ENCODE measurements at regions not wholly inside any gene's neighbourhood (a gene's known extent, or its start where the extent isn't known, plus 50 kb on each side); places are given as distances from the start of the nearest gene placed in this dataset.

DNA sequence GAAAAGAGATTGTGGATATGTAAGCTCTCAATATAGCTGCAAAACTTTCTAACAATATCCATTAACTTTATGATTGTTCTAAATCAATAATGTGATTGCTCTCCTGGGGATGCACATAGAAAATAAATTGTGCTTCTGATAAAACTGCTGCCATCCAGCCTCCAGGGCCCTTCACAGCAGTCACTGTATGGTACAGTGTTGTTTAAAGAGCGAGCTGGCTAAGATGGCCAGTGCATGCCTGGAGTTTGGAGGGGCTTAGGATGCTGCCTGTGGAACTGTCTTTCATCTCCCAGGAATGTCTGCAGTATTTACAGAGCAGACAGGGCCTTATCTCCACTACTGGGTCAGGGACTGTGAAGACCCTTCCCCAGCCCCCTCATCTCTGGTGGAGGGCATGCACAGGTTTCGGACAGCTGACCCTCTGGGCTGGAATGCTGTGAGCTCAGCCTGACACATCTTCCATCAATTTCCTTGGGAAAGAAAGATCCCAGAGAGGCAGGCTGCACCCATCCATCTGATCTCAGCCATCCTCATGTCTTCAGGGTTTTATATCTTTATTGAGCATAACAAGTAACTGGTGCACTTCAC, 137.0 kb downstream of the PLPP3 start:
- in situ Hi-C loops (cut with HindIII; ENCODE audit: low sequenced_read_pairs), result no loop called here

DNA sequence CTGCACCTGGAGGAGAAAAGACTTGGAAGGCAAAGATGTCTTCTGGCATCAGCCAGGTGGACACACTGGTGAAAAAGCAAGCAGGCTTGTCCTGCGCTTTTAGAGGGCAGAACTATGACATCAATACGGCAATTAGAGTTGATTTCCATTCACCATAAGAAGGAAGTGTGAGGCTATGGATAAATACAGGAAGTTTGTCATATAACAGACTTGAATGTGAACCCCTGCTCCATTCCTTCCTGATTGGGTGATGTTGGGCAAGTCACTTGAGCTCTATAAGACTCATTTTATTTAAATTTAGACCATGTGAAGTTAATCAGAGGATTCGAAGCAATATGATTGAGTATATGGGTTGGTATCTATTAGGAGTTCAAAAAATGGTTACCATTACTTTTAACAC, 137.8 kb downstream of the PLPP3 start:
- in situ Hi-C loops (cut with HindIII; ENCODE audit: low sequenced_read_pairs), result no loop called here

- in situ Hi-C loops (cut with HindIII; ENCODE audit: low sequenced_read_pairs), result no loop called here
Measured at GRCh38 chr1:56439610-56440264, 139.6 kb downstream of the PLPP3 start.

DNA sequence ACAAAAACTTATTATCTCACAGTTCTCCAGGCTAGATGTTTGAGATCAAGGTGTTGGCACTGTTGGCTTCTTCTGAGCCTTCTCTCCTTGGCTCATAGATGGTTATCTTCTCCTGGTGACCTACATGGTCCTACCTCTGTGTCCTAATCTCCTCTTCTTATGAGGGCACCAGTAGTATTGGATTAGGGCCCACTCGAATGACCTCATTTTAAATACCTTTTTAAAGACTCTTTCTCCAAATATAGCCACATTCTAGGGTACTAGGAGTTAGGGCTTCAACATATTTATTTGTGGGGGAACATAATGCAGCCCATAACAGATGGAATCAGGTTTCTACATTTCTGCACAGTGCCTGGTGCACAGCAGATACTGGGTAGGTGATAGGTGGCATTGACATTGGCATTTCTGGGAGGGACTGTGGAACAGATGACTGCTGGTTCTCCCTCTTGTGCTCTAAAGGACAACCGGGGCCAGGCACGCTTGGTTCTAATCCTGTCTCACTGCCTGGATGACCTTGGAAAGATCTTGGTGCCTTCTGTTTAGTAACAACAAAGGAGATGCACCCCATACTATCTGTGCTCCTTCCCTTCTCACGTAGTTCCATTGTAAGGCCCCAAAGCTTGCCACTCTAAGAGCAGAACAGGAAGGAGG, 140.3 kb downstream of the PLPP3 start:
- in situ Hi-C loops (cut with HindIII; ENCODE audit: low sequenced_read_pairs), result no loop called here

- in situ Hi-C loops (cut with HindIII; ENCODE audit: low sequenced_read_pairs), result no loop called here
Measured at GRCh38 chr1:56437959-56438358, 141.4 kb downstream of the PLPP3 start.

DNA sequence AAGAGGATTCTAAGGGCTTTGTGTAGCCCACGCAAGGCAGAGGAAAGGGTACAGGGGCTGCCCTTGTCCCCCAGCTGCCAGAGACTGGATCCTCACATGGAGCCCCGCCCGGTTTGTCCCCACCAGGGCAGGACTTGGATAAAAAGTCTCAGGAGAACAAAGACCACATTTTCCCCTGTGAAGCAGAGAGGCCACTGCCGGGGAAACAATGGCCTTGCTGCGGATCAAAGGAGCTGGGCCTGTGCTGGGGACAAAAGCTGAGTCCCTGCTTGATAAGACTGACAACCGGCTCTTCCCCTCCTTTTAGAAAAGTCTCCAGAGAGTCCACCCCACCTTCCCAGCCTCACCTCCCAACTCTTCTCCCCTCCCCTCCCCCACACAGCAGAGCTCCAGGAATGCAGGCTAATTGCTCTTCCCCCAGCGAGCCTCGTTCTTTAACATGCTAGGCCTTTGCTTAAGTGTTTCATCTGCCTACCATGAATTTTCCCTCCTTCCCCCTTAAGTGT, 142.4 kb downstream of the PLPP3 start:
- in situ Hi-C loops (cut with HindIII; ENCODE audit: low sequenced_read_pairs), result no loop called here

- in situ Hi-C loops (cut with HindIII; ENCODE audit: low sequenced_read_pairs), result no loop called here
Measured at GRCh38 chr1:56436296-56436695, 143.1 kb downstream of the PLPP3 start.

DNA sequence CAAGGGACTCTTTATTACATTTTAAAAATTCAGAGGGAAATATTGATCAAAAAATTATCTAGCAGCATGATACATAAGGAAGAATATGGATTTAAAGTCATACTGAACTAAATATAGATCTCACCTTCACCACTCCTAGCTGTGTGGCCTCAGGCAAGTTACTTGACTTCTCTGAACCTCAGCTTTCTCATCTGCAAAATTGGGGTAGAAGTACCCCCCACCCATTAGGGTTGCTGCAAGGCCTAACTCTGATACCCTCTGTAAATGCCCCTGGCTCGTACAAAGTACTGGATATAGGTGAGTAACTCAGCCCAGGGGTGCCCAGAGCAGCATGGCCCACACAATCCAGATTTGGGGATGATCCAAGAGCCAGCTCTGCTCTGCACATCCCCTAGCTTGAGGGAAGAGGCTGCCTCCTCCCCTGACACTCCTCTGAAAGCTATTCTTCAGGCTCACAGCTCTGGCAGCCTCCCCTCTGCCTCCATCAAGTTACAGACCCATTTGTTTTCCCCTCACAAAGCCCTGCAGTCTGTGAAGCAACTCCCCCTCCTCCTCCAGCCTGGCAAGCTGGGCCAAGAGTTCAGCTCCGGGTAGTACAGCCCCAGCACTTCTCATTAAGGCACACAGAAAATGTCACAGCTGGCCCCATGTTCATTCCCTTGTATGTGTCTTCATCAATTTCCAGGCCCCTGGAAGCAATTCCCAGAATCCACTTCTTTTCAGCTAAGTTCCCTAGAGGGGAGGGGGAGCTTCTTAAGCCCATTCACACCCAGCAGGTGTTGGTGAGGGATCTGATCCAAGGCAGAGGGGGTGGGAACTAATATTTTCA, 143.7 kb downstream of the PLPP3 start:
- in situ Hi-C loops (cut with HindIII; ENCODE audit: low sequenced_read_pairs), result no loop called here

GRCh38 chr1:56434740-56435139, 144.6 kb downstream of the PLPP3 start:
- in situ Hi-C loops (cut with HindIII; ENCODE audit: low sequenced_read_pairs), result no loop called here

DNA sequence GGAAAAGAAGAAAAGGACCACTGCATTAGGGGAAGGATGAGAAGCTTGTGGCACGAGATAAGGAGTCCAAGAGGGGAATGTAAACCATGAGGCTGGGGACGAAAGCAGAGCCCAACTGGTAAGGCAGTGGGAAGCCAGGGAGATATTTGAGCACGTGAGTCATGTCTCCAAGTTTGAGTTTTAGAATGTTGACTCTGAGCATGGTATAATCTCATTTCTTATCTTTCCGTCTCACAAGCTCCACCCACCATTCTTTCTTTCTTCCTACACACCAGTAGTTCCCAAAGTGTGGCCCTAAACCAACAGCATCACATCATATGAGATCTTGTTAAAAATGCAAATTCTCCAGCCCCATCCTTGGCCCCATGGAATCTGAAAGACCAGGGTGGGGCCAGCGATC, 145.3 kb downstream of the PLPP3 start:
- in situ Hi-C loops (cut with HindIII; ENCODE audit: low sequenced_read_pairs), result no loop called here

DNA sequence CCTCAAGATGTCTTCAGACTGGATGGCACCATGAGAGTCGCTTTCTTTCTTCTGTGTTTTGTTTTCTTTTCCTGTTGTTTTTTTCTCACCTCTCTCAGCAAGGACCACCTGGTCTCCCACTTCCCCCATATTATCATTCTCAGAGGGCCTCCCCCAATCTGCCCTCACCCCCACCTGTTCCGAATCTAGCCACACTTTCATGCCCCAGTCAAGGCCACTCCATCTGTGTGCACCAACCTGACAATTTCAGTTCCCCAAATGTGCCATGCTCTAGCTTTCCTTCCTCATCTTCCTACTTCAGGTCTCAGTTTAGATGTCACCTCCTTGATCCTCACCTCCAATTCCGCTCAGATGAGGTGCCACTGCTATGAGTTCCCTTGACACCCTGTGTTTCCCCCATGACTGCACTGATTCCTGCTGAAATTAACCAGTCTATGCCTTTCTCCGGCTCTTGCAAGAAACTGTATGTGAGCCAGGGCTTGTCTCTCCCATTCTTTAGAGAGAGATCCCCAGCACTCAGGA, 146.2 kb downstream of the PLPP3 start:
- in situ Hi-C loops (cut with HindIII; ENCODE audit: low sequenced_read_pairs), result no loop called here

- in situ Hi-C loops (cut with HindIII; ENCODE audit: low sequenced_read_pairs), result no loop called here
Measured at GRCh38 chr1:56432166-56432971, 147.0 kb downstream of the PLPP3 start.

DNA sequence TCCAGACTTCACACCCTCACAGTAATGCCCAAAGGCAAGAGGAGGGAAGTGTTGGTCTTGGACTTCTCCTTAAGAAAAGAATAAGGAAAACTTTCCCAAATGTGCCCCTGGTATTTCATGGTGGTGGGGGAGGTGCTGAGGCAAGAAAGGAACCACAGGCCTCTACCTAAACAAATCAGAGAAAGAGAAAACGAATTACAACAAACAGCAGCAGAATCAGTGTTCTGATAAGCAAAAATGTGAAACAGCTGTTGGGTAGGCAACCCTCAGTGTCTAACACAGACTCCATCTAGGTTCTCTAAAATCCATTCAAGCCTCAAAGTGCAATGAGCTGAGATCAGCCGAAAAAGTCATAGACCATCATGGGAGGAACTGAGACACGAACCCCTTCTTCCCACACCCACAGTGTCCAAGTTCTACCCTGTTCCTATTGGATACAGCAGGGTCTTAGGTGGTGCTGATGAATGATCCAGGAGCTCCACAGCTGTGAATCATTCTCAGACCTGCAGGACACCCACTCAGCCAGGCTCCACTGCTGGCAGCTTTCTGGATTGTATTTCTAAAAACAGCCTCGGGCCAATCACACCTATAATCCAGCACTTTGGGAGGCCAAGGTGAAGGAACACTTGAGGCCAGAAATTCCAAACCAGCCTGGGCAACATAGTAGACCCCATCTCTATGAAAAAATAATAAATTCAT, 149.1 kb downstream of the PLPP3 start:
- in situ Hi-C loops (cut with HindIII; ENCODE audit: low sequenced_read_pairs), result no loop called here

- in situ Hi-C loops (cut with HindIII; ENCODE audit: low sequenced_read_pairs), result no loop called here
Measured at GRCh38 chr1:56429288-56429687, 150.1 kb downstream of the PLPP3 start.

DNA sequence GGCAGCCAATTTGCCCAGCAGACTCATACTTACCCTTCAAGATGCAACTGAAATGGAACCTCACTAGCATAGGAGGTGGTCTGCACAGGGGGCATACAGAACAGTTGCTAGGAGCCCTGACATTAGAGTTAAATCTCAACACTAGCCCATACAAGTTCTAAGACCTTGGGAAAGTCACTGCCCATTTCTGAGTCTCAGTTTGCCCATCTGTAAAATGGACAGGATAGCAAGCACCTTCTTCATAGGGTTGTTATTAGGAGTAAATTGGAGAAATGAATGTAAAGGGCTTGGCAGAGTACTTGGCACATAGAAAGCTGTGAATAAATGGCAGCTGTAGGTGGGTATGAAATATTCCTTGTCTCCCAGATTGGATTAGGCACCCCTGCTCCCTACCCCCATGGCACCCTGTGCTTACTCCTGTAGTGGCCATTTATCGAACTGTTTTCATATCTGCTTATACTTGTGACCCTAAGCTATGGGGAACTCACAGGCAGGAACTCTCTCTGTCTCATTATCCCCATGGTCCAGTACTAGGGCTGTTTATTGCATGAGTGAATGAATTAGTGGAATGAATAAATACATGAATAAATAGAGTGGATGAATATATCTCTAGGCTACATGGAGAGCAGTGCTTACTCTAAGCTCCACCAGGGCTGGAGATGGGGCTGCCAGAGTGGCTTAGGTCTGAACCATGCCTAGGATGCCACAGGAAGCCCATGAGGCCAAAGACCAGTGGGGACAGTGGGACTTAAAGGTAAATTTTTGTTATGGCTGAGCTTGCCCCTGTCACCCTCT, 152.6 kb downstream of the PLPP3 start:
- in situ Hi-C loops (cut with HindIII; ENCODE audit: low sequenced_read_pairs), result no loop called here

DNA sequence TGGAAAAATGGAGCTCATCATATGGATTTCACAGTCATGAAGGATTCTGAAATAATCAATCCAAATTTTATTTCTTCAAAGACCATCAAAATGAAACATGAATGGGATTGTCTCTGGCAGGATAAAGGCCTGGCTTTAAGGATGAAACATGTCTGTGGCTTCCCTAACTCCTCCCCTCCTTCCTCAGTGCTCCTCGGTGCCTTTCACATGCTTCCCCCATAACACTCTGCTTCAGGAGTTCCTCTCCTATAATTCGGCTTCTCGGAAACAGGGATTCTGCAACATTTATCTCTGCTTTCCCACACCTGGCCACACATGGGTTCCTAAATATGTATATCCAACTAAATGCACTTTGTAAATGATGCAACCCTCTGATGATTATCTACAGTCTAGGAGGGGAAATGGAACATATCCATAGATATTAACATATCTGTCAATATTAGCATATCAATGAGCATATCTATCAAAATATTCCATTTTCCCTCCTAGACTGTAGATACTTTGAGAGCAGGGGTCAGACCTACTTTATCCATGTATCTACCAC, 153.8 kb downstream of the PLPP3 start:
- in situ Hi-C loops (cut with HindIII; ENCODE audit: low sequenced_read_pairs), result no loop called here

DNA sequence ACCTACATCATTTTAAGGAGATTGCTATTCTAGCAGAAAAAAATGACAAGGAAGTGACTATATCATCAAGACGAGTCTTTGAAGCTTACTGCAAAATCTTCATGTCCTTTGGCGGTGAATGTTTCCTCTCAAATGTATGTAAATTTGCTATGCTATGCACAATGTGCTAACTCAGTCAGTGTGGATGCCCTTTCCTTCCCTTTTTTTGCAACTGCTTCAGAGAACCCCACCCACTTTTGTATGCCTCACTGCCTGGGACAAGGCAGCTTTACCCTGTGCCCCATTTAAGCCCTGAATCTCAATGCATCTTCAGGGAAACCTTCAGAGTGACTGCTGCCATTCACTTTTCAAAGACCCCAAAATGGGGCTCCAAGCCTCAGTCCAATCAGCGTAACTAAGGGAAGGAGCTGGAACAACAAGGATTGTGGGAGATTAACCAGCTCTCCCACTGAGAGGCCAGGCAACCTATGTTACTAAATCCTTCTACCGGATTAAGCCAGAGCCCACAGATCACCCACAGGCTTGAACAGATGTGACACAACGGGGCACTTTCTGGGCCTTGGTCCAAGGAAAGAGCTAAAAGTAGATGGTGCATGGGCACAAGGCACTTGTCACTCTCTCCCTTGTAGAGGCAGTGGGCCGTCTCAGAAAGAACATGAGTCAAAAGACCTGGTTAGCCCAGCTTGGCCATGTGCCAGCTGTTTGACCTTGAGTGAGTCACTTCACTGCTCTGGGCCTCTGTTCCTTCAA, 154.4 kb downstream of the PLPP3 start:
- in situ Hi-C loops (cut with HindIII; ENCODE audit: low sequenced_read_pairs), result loop anchor here (25.0 kb wide), 1 partner anchor 137 kb away; no protein-coding TSS in a partner anchor

DNA sequence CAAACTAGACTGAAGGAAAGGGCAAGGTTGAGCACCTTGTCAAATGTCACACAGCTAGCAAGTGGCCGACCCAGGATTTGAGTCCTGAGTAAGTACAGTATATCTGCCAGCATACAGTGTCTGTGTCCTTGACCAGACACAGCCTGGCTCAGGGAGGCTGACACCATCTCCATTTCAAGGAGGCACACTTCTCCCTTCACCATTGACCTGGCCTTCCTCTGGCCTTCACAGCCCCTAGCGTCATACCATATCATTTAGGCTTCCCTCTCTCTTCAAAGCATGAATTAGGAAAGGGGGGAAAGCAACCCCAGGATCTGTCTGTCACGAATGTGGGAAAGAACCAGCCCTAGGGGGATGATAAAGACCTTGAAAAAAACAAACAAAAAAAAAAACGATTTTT, 155.6 kb downstream of the PLPP3 start:
- in situ Hi-C loops (cut with HindIII; ENCODE audit: low sequenced_read_pairs), result loop anchor here (25.0 kb wide), 1 partner anchor 139 kb away; no protein-coding TSS in a partner anchor

Measured in endothelial cell of hepatic sinusoid (primary cell).